Breast epithelium (tissue), 4 donors: ENCODE measurements at regions not wholly inside any gene's neighbourhood (a gene's known extent, or its start where the extent isn't known, plus 50 kb on each side); places are given as distances from the start of the nearest gene placed in this dataset.

Source experiments
- DNase-seq, 2 donors: peaks; one replicate each; pipeline ENCODE4 v3.0.0-alpha.2; 2019; ENCODE audit warnings: low spot score in 2 of 2
- H3K27ac ChIP-seq, 2 donors: fragments of 200-600 bp; sonication (generic) in 1 of 2; one replicate each; pipeline ENCODE4 v1.5.1; 2016 to 2019; ENCODE audit warnings: mild to moderate bottlenecking in 1 of 2
- H3K27me3 ChIP-seq, 2 donors: fragments of 200-600 bp; sonication (generic) in 1 of 2; one replicate each; pipeline versions ENCODE4 v1.5.1 to v1.6.0; 2017 to 2019; ENCODE audit warnings: control low read depth in 1 of 2, mild to moderate bottlenecking in 1 of 2
- H3K36me3 ChIP-seq: fragments of 200-600 bp; one replicate; pipeline ENCODE4 v1.5.1; 2019
- H3K4me1 ChIP-seq, 2 donors: fragments of 200-600 bp; sonication (generic); one replicate each; pipeline ENCODE4 v1.5.1; 2016 to 2019; ENCODE audit warnings: control low read depth in 1 of 2
- H3K4me3 ChIP-seq, 3 donors: fragments of 200-600 bp; sonication (generic); 1 replicate in 2 of 3; 2 replicates in 1 of 3; pipeline ENCODE4 v1.5.1; 2016 to 2019; ENCODE audit warnings: mild to moderate bottlenecking in 3 of 3, moderate library complexity in 2 of 3
- H3K9me3 ChIP-seq, 2 donors: fragments of 200-600 bp; sonication (generic) in 1 of 2; one replicate each; pipeline ENCODE4 v1.5.1; 2016 to 2019; ENCODE audit warnings: control low read depth in 1 of 2
- POLR2A ChIP-seq: fragments of 450-650 bp; IDR thresholded peaks from one replicate; pipeline ENCODE4 v1.6.1; 2016; ENCODE audit warnings: antibody characterized with exemption, mild to moderate bottlenecking, moderate library complexity
- POLR2AphosphoS5 ChIP-seq, 3 donors: sonication (generic); formaldehyde crosslinking; IDR thresholded peaks; one replicate each; pipeline ENCODE4 v1.6.1; 2017; ENCODE audit warnings: antibody characterized with exemption in 3 of 3
- intact Hi-C: fragments of 100-400 bp; cut with DNase I; formaldehyde crosslinking; loops from one replicate; pipeline ENCODE4 v1.15.1; 2023; ENCODE audit warnings: low total_unique reads
- TF ChIP-seq, protein P1 (sequence below), 3 donors: fragments of 450-650 bp; IDR thresholded peaks; one replicate each; pipeline ENCODE4 v1.5.1; 2016 to 2017; ENCODE audit warnings: antibody characterized with exemption in 3 of 3, mild to moderate bottlenecking in 3 of 3, moderate library complexity in 3 of 3

DNA sequence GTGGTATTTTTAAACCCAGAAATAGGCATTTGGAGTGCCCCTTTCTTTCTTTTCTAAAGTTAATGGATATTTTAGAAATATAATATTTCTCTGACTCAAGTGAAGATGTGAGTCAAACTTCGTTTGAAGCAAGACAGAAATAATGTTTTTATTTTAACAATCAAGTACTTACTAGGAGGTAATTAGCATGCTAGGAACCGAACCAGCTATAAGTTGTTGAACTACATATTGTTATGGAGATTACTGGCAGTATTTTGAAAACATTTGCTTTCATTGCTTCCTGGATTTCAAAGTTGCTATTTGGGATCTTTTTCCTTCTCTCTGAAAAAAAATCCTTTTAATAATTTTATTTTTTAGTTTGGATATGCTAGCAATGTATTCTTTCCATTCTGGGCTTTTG, 225.2 kb downstream of the NEDD1 start:
- H3K27ac ChIP-seq: no peak overlapping the region
- intact Hi-C loops: no loop called here
- TF ChIP-seq POLR2AphosphoS5 (IDR thresholded peaks at IDR 0.05): no peak
- TF ChIP-seq, protein P1, sequence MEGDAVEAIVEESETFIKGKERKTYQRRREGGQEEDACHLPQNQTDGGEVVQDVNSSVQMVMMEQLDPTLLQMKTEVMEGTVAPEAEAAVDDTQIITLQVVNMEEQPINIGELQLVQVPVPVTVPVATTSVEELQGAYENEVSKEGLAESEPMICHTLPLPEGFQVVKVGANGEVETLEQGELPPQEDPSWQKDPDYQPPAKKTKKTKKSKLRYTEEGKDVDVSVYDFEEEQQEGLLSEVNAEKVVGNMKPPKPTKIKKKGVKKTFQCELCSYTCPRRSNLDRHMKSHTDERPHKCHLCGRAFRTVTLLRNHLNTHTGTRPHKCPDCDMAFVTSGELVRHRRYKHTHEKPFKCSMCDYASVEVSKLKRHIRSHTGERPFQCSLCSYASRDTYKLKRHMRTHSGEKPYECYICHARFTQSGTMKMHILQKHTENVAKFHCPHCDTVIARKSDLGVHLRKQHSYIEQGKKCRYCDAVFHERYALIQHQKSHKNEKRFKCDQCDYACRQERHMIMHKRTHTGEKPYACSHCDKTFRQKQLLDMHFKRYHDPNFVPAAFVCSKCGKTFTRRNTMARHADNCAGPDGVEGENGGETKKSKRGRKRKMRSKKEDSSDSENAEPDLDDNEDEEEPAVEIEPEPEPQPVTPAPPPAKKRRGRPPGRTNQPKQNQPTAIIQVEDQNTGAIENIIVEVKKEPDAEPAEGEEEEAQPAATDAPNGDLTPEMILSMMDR (IDR thresholded peaks at IDR 0.05): no peak
- TF ChIP-seq POLR2A: no peak

GRCh38 chr12:97134495-97134894, 227.4 kb downstream of the NEDD1 start:
- H3K27me3 ChIP-seq: no peaks in the 10 kb centered on the region
- no peak overlapping the region for H3K27ac ChIP-seq
- intact Hi-C loops: no loop called here
- no peaks in the 10 kb centered on the region for H3K4me1 ChIP-seq
- TF ChIP-seq POLR2AphosphoS5 (IDR thresholded peaks at IDR 0.05) (no peak), POLR2A (no peak)
- TF ChIP-seq, protein P1 (IDR thresholded peaks at IDR 0.05): no peak
- no peak for DNase-seq
- H3K4me3 ChIP-seq: no peak overlapping the region
- no peaks in the 10 kb centered on the region for H3K36me3 ChIP-seq
- H3K9me3 ChIP-seq: no peaks in the 10 kb centered on the region

More for the DNA sequence above, 225.2 kb downstream of the NEDD1 start:
- Histone ChIP-seq H3K27me3 (no peaks in the 10 kb centered on the region), H3K9me3 (no peaks in the 10 kb centered on the region), H3K4me3 (no peak overlapping the region), H3K36me3 (no peaks in the 10 kb centered on the region), H3K4me1 (no peaks in the 10 kb centered on the region)
- no peak for DNase-seq

- intact Hi-C loops: no loop called here
These were observed 233.3 kb downstream of the NEDD1 start for GRCh38 chr12:97140355-97140754.

DNA sequence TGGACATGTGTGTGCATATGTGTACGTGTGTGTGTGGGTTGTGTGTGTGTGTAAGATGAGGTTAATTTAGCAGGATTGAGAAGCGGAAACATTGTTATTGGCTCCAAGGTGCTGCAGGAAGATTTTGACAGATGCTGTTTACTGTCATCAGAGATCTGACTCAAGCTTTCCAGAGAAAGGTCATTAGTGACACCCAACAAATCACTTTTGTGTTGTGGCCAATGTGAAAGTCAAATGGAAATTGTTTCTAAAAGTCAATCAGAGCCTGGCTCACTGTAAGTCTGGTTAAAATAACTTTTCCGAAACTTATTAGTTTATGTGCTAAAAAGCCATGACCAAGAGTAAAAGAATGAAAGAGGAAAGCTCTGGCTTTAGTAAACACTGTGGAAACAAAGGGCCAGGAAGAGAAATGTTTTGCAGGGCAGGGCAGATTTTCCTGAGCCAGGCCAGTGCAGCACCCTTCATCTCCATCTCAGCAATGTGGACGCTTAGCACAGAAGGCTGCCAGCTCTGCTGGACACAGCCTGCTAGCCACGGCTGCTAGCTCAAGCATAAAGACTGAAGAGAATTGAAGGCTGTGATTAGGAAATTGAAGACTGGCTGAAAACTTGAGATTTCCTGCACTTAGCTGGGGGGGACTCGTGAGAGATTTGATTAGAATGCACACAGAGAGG, 235.8 kb downstream of the NEDD1 start:
- Histone ChIP-seq H3K9me3 (no peaks in the 10 kb centered on the region), H3K4me3 (no peak overlapping the region), H3K4me1 (no peaks in the 10 kb centered on the region), H3K27ac (no peak overlapping the region), H3K27me3 (no peaks in the 10 kb centered on the region), H3K36me3 (no peaks in the 10 kb centered on the region)
- no peak for DNase-seq
- TF ChIP-seq POLR2A: no peak
- TF ChIP-seq, protein P1 (IDR thresholded peaks at IDR 0.05): no peak
- no peak for TF ChIP-seq POLR2AphosphoS5 (IDR thresholded peaks at IDR 0.05)
- intact Hi-C loops: no loop called here

More at GRCh38 chr12:97140355-97140754, 233.3 kb downstream of the NEDD1 start:
- Histone ChIP-seq H3K9me3 (no peaks in the 10 kb centered on the region), H3K4me1 (no peaks in the 10 kb centered on the region), H3K27ac (no peak overlapping the region), H3K36me3 (no peaks in the 10 kb centered on the region), H3K27me3 (no peaks in the 10 kb centered on the region), H3K4me3 (no peak overlapping the region)
- no peak for DNase-seq
- no peak for TF ChIP-seq POLR2AphosphoS5 (IDR thresholded peaks at IDR 0.05)
- TF ChIP-seq POLR2A: no peak
- TF ChIP-seq, protein P1 (IDR thresholded peaks at IDR 0.05): no peak

- Histone ChIP-seq H3K4me1 (no peaks in the 10 kb centered on the region), H3K9me3 (no peaks in the 10 kb centered on the region), H3K27ac (no peak overlapping the region), H3K27me3 (no peaks in the 10 kb centered on the region), H3K4me3 (no peak overlapping the region), H3K36me3 (no peaks in the 10 kb centered on the region)
- DNase-seq: peak; percentile 20 to 68
- TF ChIP-seq, protein P1 (IDR thresholded peaks at IDR 0.05): peak in 2 of 3 donors; percentile 30 to 60
- no peak for TF ChIP-seq POLR2A
- intact Hi-C loops: no loop called here
These were observed 242.0 kb downstream of the NEDD1 start for GRCh38 chr12:97148941-97149559.
